Left hindlimb (tissue), 1 donor: ENCODE measurements at regions not wholly inside any gene's neighbourhood (a gene's known extent, or its start where the extent isn't known, plus 50 kb on each side); places are given as distances from the start of the nearest gene placed in this dataset.

Experiments
- DNase-seq: peaks from one replicate; pipeline ENCODE4 v3.0.0-alpha.2; 2018

GRCh38 chr12:115419145-115419646, 735.2 kb upstream of the TBX3 start:
- DNase-seq = no peak

- no peak for DNase-seq
Observed at GRCh38 chr12:115417610-115418009, 733.6 kb upstream of the TBX3 start.

GRCh38 chr12:115416869-115417268, 732.9 kb upstream of the TBX3 start:
- DNase-seq = no peak

GRCh38 chr12:115413626-115414025, 729.7 kb upstream of the TBX3 start:
- no peak for DNase-seq

GRCh38 chr12:115412831-115413230, 728.9 kb upstream of the TBX3 start:
- DNase-seq = no peak

GRCh38 chr12:115411121-115411520, 727.1 kb upstream of the TBX3 start:
- DNase-seq = no peak

GRCh38 chr12:115408642-115409041, 724.7 kb upstream of the TBX3 start:
- no peak for DNase-seq

GRCh38 chr12:115407723-115408122, 723.7 kb upstream of the TBX3 start:
- DNase-seq = no peak

GRCh38 chr12:115407036-115407435, 723.1 kb upstream of the TBX3 start:
- no peak for DNase-seq

GRCh38 chr12:115405471-115405860, 721.5 kb upstream of the TBX3 start:
- no peak for DNase-seq

GRCh38 chr12:115404761-115405470, 720.9 kb upstream of the TBX3 start:
- peak; percentile 36 for DNase-seq

GRCh38 chr12:115403689-115404088, 719.7 kb upstream of the TBX3 start:
- DNase-seq = no peak

- no peak for DNase-seq
Observed at GRCh38 chr12:115403253-115403652, 719.3 kb upstream of the TBX3 start.

- no peak for DNase-seq
Observed at GRCh38 chr12:115402443-115403180, 718.6 kb upstream of the TBX3 start.

GRCh38 chr12:115401761-115402160, 717.8 kb upstream of the TBX3 start:
- DNase-seq = no peak

- no peak for DNase-seq
Observed at GRCh38 chr12:115400011-115400410, 716.0 kb upstream of the TBX3 start.

GRCh38 chr12:115398311-115398781, 714.4 kb upstream of the TBX3 start:
- no peak for DNase-seq

GRCh38 chr12:115396567-115396966, 712.6 kb upstream of the TBX3 start:
- DNase-seq = no peak

GRCh38 chr12:115394496-115395220, 710.7 kb upstream of the TBX3 start:
- no peak for DNase-seq

GRCh38 chr12:115388139-115388538, 704.2 kb upstream of the TBX3 start:
- no peak for DNase-seq

- no peak for DNase-seq
Observed at GRCh38 chr12:115387467-115387901, 703.5 kb upstream of the TBX3 start.

- DNase-seq = no peak
Observed at GRCh38 chr12:115386946-115387345, 703.0 kb upstream of the TBX3 start.

- no peak for DNase-seq
Observed at GRCh38 chr12:115385141-115385540, 701.2 kb upstream of the TBX3 start.
